NB4 (cell line): ENCODE measurements at regions not wholly inside any gene's neighbourhood (a gene's known extent, or its start where the extent isn't known, plus 50 kb on each side); places are given as distances from the start of the nearest gene placed in this dataset.

Experiments
- DNase-seq: peaks from one replicate; pipeline ENCODE4 v3.0.0; 2010; ENCODE audit warnings: low read depth
- H3K4me3 ChIP-seq: one replicate; pipeline ENCODE4 v1.5.1; 2011; ENCODE audit warnings: mild to moderate bottlenecking, low read depth, low read length, moderate library complexity
- CTCF ChIP-seq: IDR thresholded peaks from one replicate; pipeline ENCODE4 v1.5.1; 2012; ENCODE audit warnings: low read depth, low read length
- MAX ChIP-seq: IDR thresholded peaks from 2 replicates; pipeline ENCODE4 v1.6.1; 2011; ENCODE audit warnings: low read depth, low read length
- MYC ChIP-seq: IDR thresholded peaks from 2 replicates; pipeline ENCODE4 v1.6.1; 2011; ENCODE audit warnings: low read depth, low read length
- POLR2A ChIP-seq: IDR thresholded peaks from 2 replicates; pipeline ENCODE4 v1.6.1; 2011; ENCODE audit warnings: mild to moderate bottlenecking; ENCODE audit not compliant: insufficient read length; ENCODE audit errors: extremely low read depth

- TF ChIP-seq MYC (no peak), POLR2A (no peak), MAX (no peak), CTCF (no peak)
- no peak overlapping the region for H3K4me3 ChIP-seq
These were observed 432.1 kb upstream of the TEX13C start for GRCh38 chrX:124887572-124887971.

GRCh38 chrX:124895947-124896346 is 423.7 kb upstream of the TEX13C start:
- H3K4me3 ChIP-seq = no peak overlapping the region
- no peak for DNase-seq
- no peak for TF ChIP-seq POLR2A
- no peak for TF ChIP-seq CTCF
- TF ChIP-seq MAX = no peak
- TF ChIP-seq MYC = no peak

More at GRCh38 chrX:124887572-124887971, 432.1 kb upstream of the TEX13C start:
- DNase-seq = no peak

GRCh38 chrX:124902953-124903352 is 416.7 kb upstream of the TEX13C start:
- TF ChIP-seq MAX = no peak
- TF ChIP-seq CTCF = no peak
- no peak for TF ChIP-seq MYC
- no peak for TF ChIP-seq POLR2A
- no peak for DNase-seq
- no peak overlapping the region for H3K4me3 ChIP-seq

GRCh38 chrX:124910611-124911010 is 409.1 kb upstream of the TEX13C start:
- H3K4me3 ChIP-seq = no peak overlapping the region
- no peak for DNase-seq
- no peak for TF ChIP-seq MAX
- TF ChIP-seq POLR2A = no peak
- no peak for TF ChIP-seq CTCF

- no peak overlapping the region for H3K4me3 ChIP-seq
- DNase-seq = no peak
- TF ChIP-seq MYC = no peak
These were observed 402.7 kb upstream of the TEX13C start for GRCh38 chrX:124917011-124917410.

- TF ChIP-seq CTCF (no peak), MYC (no peak), POLR2A (no peak), MAX (no peak)
- no peak for DNase-seq
- no peak overlapping the region for H3K4me3 ChIP-seq
These were observed 394.0 kb upstream of the TEX13C start for GRCh38 chrX:124925681-124926080.
